H1 (cell line): ENCODE measurements at regions not wholly inside any gene's neighbourhood (a gene's known extent, or its start where the extent isn't known, plus 50 kb on each side); places are given as distances from the start of the nearest gene placed in this dataset.

Experiments
- CREB1 ChIP-seq: IDR thresholded peaks from 2 replicates; pipeline ENCODE4 v1.6.1; 2012; ENCODE audit warnings: inconsistent platforms
- CTBP2 ChIP-seq: IDR thresholded peaks from 2 replicates; pipeline ENCODE4 v1.7.0; 2011; ENCODE audit warnings: borderline replicate concordance, mild to moderate bottlenecking, moderate library complexity, mixed read lengths, low read length; ENCODE audit not compliant: insufficient read depth, insufficient read length
- SUZ12 ChIP-seq: fragments of 200-600 bp; sonication (generic); IDR thresholded peaks from 2 replicates; pipeline ENCODE4 v1.6.1; 2012; ENCODE audit warnings: mild to moderate bottlenecking, inconsistent platforms, low read length, moderate library complexity, mixed read lengths
- TCF12 ChIP-seq: IDR thresholded peaks from 2 replicates; pipeline ENCODE4 v1.6.1; 2011; ENCODE audit warnings: low read depth, mild to moderate bottlenecking, low read length

DNA sequence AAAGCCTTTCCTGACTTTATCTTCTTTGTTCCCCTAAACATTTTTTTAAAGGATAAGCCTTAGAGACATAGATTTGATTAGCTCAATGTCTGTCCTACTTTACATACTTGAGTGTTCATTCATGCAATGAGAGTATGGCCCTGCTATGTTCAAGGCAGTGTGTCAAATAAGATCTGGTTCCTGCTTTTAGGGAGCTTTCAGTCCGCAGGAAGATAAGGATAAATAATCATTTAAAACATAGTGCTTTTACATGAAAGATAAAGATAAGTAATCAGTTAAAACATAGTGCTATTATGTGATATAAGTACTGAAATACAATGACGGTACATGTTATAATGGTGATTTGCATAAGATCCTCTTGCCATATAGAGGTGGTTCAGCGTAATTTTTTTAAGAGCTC lies 378.3 kb upstream of the PRICKLE1 start (continued):
- no peak for TF ChIP-seq CTBP2
- TF ChIP-seq TCF12, result no peak
- no peak for TF ChIP-seq SUZ12
- no peak for TF ChIP-seq CREB1
- TF ChIP-seq, all 59 proteins: peak for 0
